HepG2 (cell line): ENCODE measurements at regions not wholly inside any gene's neighbourhood (a gene's known extent, or its start where the extent isn't known, plus 50 kb on each side); places are given as distances from the start of the nearest gene placed in this dataset.

Experiments
- CEBPB ChIP-seq: IDR thresholded peaks from 2 replicates; pipeline ENCODE4 v1.6.1; 2011; ENCODE audit warnings: low read depth, low read length, improper control_type of control experiment, borderline replicate concordance
- GLI4 ChIP-seq: sonication (generic); formaldehyde crosslinking; IDR thresholded peaks from 2 replicates; pipeline ENCODE4 v1.5.1; 2020; ENCODE audit warnings: missing genetic modification reagents, mild to moderate bottlenecking, moderate library complexity, borderline replicate concordance
- HOXA9 ChIP-seq: sonication (generic); formaldehyde crosslinking; IDR thresholded peaks from 2 replicates; pipeline ENCODE4 v1.8.1; 2022; ENCODE audit warnings: missing genetic modification reagents, mild to moderate bottlenecking, moderate library complexity, borderline replicate concordance
- ISX ChIP-seq: sonication (generic); formaldehyde crosslinking; conservative IDR thresholded peaks from 2 replicates; pipeline ENCODE4 v1.5.0; 2020; ENCODE audit warnings: missing genetic modification reagents
- MIER2 ChIP-seq: IDR thresholded peaks from 2 replicates; pipeline ENCODE4 v1.6.1; 2016; ENCODE audit warnings: missing biosample characterization, missing genetic modification reagents
- MYC ChIP-seq: sonication (generic); formaldehyde crosslinking; IDR thresholded peaks from 2 replicates; pipeline ENCODE4 v1.9.0; 2021; ENCODE audit warnings: missing genetic modification reagents, borderline replicate concordance
- NFKB2 ChIP-seq: sonication (generic); formaldehyde crosslinking; IDR thresholded peaks from 2 replicates; pipeline ENCODE4 v1.4.0; 2020; ENCODE audit warnings: missing genetic modification reagents, borderline replicate concordance
- SMC3 ChIP-seq: IDR thresholded peaks from 2 replicates; pipeline ENCODE4 v1.6.1; 2011; ENCODE audit warnings: low read length, improper control_type of control experiment
- SP1 ChIP-seq, 2 experiments: fragments of 450-650 bp in 1 of 2; sonication (generic) in 1 of 2; formaldehyde crosslinking in 1 of 2; IDR thresholded peaks; 2 replicates each; pipeline versions ENCODE4 v1.4.0 to v1.6.1; 2016 to 2020; ENCODE audit warnings: missing genetic modification reagents in 1 of 2
- TARDBP ChIP-seq: sonication (generic); formaldehyde crosslinking; IDR thresholded peaks from 2 replicates; pipeline ENCODE4 v1.8.0; 2022; ENCODE audit warnings: mild to moderate bottlenecking, missing genetic modification reagents
- TGIF2 ChIP-seq: IDR thresholded peaks from 2 replicates; pipeline ENCODE4 v1.6.1; 2016; ENCODE audit warnings: control low read depth, missing compliant biosample characterization
- YY1 ChIP-seq: IDR thresholded peaks from 2 replicates; pipeline ENCODE4 v1.6.1; 2011; ENCODE audit warnings: low read length, low read depth, moderate library complexity, mild to moderate bottlenecking; ENCODE audit not compliant: insufficient read depth, insufficient replicate concordance
- ZC3H4 ChIP-seq: sonication (generic); formaldehyde crosslinking; IDR thresholded peaks from 2 replicates; pipeline ENCODE4 v1.4.0; 2020; ENCODE audit warnings: missing genetic modification reagents, borderline replicate concordance
- ZFAT ChIP-seq: sonication (generic); formaldehyde crosslinking; conservative IDR thresholded peaks from 2 replicates; pipeline ENCODE4 v1.8.1; 2023; ENCODE audit warnings: missing genetic modification reagents, inconsistent platforms
- ZMAT3 ChIP-seq: sonication (generic); formaldehyde crosslinking; conservative IDR thresholded peaks from 2 replicates; pipeline ENCODE4 v1.7.0; 2021; ENCODE audit warnings: missing genetic modification reagents
- ZNF598 ChIP-seq: sonication (generic); formaldehyde crosslinking; IDR thresholded peaks from 2 replicates; pipeline ENCODE4 v1.5.1; 2020; ENCODE audit warnings: mild to moderate bottlenecking, missing genetic modification reagents, borderline replicate concordance
- ZNF709 ChIP-seq: sonication (generic); formaldehyde crosslinking; IDR thresholded peaks from 2 replicates; pipeline ENCODE4 v1.5.0; 2020; ENCODE audit warnings: mild to moderate bottlenecking, missing genetic modification reagents
- ZNF776 ChIP-seq: sonication (generic); formaldehyde crosslinking; IDR thresholded peaks from 2 replicates; pipeline ENCODE4 v1.4.0; 2020; ENCODE audit warnings: mild to moderate bottlenecking, missing genetic modification reagents
- ZNF780A ChIP-seq: sonication (generic); formaldehyde crosslinking; IDR thresholded peaks from 2 replicates; pipeline ENCODE4 v1.8.0; 2022; ENCODE audit warnings: mild to moderate bottlenecking, missing genetic modification reagents, moderate library complexity
- TF ChIP-seq, protein P1 (sequence below): sonication (generic); formaldehyde crosslinking; IDR thresholded peaks from 2 replicates; pipeline ENCODE4 v1.8.0; 2022; ENCODE audit warnings: missing genetic modification reagents, mild to moderate bottlenecking, borderline replicate concordance
- TF ChIP-seq, protein P2 (sequence below): sonication (generic); formaldehyde crosslinking; IDR thresholded peaks from 2 replicates; pipeline ENCODE4 v1.5.1; 2020; ENCODE audit warnings: mild to moderate bottlenecking, missing genetic modification reagents, moderate library complexity
- TF ChIP-seq, protein P3 (sequence below): sonication (generic); formaldehyde crosslinking; IDR thresholded peaks from 2 replicates; pipeline ENCODE4 v1.4.0; 2020; ENCODE audit warnings: missing genetic modification reagents
- TF ChIP-seq, protein P4 (sequence below): IDR thresholded peaks from 2 replicates; pipeline ENCODE4 v1.6.1; 2016

DNA sequence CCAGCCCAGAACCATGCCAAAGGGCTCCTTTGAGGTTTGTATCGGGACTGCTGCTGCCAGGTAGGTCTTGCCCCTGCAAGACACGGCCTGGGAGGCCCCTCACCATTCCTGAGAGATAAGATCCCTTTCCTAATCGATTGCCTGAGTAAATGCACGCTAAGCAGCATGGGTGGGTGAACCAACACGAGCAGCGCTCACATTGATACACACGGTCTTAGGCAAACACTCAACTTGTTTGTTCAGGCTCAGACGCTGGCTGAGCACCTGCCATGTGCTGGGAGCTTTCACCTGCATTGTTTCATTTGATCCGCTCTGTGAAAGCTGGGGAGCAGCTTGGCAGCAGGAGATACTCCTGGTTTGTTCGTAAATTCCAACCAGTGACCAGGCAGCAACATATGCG lies 76.9 kb upstream of the NEURL1B start (continued):
- TF ChIP-seq, protein P1, sequence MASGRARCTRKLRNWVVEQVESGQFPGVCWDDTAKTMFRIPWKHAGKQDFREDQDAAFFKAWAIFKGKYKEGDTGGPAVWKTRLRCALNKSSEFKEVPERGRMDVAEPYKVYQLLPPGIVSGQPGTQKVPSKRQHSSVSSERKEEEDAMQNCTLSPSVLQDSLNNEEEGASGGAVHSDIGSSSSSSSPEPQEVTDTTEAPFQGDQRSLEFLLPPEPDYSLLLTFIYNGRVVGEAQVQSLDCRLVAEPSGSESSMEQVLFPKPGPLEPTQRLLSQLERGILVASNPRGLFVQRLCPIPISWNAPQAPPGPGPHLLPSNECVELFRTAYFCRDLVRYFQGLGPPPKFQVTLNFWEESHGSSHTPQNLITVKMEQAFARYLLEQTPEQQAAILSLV: no peak
- TF ChIP-seq ZNF709 (no peak), ZNF598 (CRISPR knock-in tag) (no peak), NFKB2 (CRISPR knock-in tag) (peak; percentile 20; the same call in 1 of the 2 replicates), TARDBP (CRISPR knock-in tag) (peak; percentile 67; the same call in 1 of the 2 replicates), CEBPB (peak; percentile 1; the same call in 1 of the 2 replicates), ISX (CRISPR knock-in tag) (no peak), MYC (CRISPR knock-in tag) (peak; percentile 93), MIER2 (CRISPR knock-in tag) (peak; percentile 43; the same call in 1 of the 2 replicates), ZC3H4 (CRISPR knock-in tag) (no peak), ZNF776 (CRISPR knock-in tag) (no peak), GLI4 (no peak), HOXA9 (CRISPR knock-in tag) (no peak), ZMAT3 (CRISPR knock-in tag) (0 out of 2 replicates have a peak, but pooled peaks have one; percentile 51), ZFAT (CRISPR knock-in tag) (no peak), YY1 (no peak), SMC3 (no peak), TGIF2 (no peak), ZNF780A (CRISPR knock-in tag) (peak; percentile 99), SP1 (IDR thresholded peaks at IDR 0.05) (no peak), SP1 (CRISPR knock-in tag; IDR thresholded peaks at IDR 0.05) (no peak)
- TF ChIP-seq, protein P2, sequence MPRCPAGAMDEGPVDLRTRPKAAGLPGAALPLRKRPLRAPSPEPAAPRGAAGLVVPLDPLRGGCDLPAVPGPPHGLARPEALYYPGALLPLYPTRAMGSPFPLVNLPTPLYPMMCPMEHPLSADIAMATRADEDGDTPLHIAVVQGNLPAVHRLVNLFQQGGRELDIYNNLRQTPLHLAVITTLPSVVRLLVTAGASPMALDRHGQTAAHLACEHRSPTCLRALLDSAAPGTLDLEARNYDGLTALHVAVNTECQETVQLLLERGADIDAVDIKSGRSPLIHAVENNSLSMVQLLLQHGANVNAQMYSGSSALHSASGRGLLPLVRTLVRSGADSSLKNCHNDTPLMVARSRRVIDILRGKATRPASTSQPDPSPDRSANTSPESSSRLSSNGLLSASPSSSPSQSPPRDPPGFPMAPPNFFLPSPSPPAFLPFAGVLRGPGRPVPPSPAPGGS: no peak
- TF ChIP-seq, protein P3, sequence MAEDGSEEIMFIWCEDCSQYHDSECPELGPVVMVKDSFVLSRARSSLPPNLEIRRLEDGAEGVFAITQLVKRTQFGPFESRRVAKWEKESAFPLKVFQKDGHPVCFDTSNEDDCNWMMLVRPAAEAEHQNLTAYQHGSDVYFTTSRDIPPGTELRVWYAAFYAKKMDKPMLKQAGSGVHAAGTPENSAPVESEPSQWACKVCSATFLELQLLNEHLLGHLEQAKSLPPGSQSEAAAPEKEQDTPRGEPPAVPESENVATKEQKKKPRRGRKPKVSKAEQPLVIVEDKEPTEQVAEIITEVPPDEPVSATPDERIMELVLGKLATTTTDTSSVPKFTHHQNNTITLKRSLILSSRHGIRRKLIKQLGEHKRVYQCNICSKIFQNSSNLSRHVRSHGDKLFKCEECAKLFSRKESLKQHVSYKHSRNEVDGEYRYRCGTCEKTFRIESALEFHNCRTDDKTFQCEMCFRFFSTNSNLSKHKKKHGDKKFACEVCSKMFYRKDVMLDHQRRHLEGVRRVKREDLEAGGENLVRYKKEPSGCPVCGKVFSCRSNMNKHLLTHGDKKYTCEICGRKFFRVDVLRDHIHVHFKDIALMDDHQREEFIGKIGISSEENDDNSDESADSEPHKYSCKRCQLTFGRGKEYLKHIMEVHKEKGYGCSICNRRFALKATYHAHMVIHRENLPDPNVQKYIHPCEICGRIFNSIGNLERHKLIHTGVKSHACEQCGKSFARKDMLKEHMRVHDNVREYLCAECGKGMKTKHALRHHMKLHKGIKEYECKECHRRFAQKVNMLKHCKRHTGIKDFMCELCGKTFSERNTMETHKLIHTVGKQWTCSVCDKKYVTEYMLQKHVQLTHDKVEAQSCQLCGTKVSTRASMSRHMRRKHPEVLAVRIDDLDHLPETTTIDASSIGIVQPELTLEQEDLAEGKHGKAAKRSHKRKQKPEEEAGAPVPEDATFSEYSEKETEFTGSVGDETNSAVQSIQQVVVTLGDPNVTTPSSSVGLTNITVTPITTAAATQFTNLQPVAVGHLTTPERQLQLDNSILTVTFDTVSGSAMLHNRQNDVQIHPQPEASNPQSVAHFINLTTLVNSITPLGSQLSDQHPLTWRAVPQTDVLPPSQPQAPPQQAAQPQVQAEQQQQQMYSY (CRISPR knock-in tag): no peak
- TF ChIP-seq, protein P4, sequence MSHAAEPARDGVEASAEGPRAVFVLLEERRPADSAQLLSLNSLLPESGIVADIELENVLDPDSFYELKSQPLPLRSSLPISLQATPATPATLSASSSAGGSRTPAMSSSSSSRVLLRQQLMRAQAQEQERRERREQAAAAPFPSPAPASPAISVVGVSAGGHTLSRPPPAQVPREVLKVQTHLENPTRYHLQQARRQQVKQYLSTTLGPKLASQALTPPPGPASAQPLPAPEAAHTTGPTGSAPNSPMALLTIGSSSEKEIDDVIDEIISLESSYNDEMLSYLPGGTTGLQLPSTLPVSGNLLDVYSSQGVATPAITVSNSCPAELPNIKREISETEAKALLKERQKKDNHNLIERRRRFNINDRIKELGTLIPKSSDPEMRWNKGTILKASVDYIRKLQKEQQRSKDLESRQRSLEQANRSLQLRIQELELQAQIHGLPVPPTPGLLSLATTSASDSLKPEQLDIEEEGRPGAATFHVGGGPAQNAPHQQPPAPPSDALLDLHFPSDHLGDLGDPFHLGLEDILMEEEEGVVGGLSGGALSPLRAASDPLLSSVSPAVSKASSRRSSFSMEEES (CRISPR knock-in tag): no peak
